OCI-LY7 (cell line): ENCODE measurements at regions not wholly inside any gene's neighbourhood (a gene's known extent, or its start where the extent isn't known, plus 50 kb on each side); places are given as distances from the start of the nearest gene placed in this dataset.

Experiments used
- BruUV-seq: library from RNA; stranded (reverse); fragments of 400-500 nt; replicated peaks from 2 replicates; lab custom pipeline; 2021; lab: Mats Ljungman, UMichigan
- CTCF ChIA-PET: fragments of 300-600 bp; sonication (Branson Sonifier 250); formaldehyde crosslinking; loops from one replicate; lab custom pipeline; 2022; ENCODE audit warnings: antibody characterized with exemption; ENCODE audit not compliant: unreplicated experiment; lab: Charles Lee
- POLR2A ChIA-PET: fragments of 300-600 bp; sonication (Branson Sonifier 250); formaldehyde crosslinking; loops from one replicate; lab custom pipeline; 2022; ENCODE audit warnings: antibody characterized with exemption; lab: Charles Lee
- DNase-seq: peaks from one replicate; pipeline ENCODE4 v3.0.0-alpha.2; 2015; ENCODE audit warnings: low spot score
- H2AFZ ChIP-seq: fragments of 200-600 bp; sonication (generic), shearing (Covaris generic); 2 replicates; pipeline ENCODE4 v1.6.1; 2014; ENCODE audit warnings: mild to moderate bottlenecking, antibody characterized with exemption, low read length, moderate library complexity
- H3K27ac ChIP-seq: fragments of 200-600 bp; sonication (generic); 2 replicates; pipeline ENCODE4 v1.5.1; 2014; ENCODE audit warnings: mixed run types, low read depth, mild to moderate bottlenecking, moderate library complexity, low read length, inconsistent platforms; ENCODE audit not compliant: poor library complexity, severe bottlenecking
- H3K36me3 ChIP-seq: fragments of 200-600 bp; sonication (generic); 2 replicates; pipeline ENCODE4 v1.6.1; 2014; ENCODE audit warnings: mild to moderate bottlenecking, antibody characterized with exemption, low read length, moderate library complexity, mixed read lengths; ENCODE audit not compliant: insufficient read depth
- H3K4me1 ChIP-seq: fragments of 200-600 bp; sonication (generic); 2 replicates; pipeline ENCODE4 v1.5.1; 2014; ENCODE audit warnings: mild to moderate bottlenecking, low read length; ENCODE audit not compliant: insufficient read depth, poor library complexity, severe bottlenecking
- H3K4me2 ChIP-seq: fragments of 200-600 bp; sonication (generic); 2 replicates; pipeline ENCODE4 v1.6.1; 2014; ENCODE audit warnings: mild to moderate bottlenecking, low read length
- H3K4me3 ChIP-seq: fragments of 200-600 bp; sonication (generic); 2 replicates; pipeline ENCODE4 v1.5.1; 2014; ENCODE audit warnings: mild to moderate bottlenecking, low read depth, low read length; ENCODE audit not compliant: poor library complexity, severe bottlenecking
- H3K79me2 ChIP-seq: fragments of 200-600 bp; sonication (generic); 2 replicates; pipeline ENCODE4 v1.6.1; 2016; ENCODE audit warnings: low read depth, mild to moderate bottlenecking, low read length, moderate library complexity, mixed read lengths; ENCODE audit not compliant: insufficient read depth
- H3K9me2 ChIP-seq: fragments of 200-600 bp; sonication (generic); 2 replicates; pipeline ENCODE4 v1.6.1; 2016; ENCODE audit warnings: mild to moderate bottlenecking, low read length, mixed read lengths; ENCODE audit not compliant: insufficient read depth
- H3K9me3 ChIP-seq: fragments of 200-600 bp; sonication (generic); 2 replicates; pipeline ENCODE4 v1.6.1; 2014; ENCODE audit warnings: mild to moderate bottlenecking, mixed run types, low read length, mixed read lengths
- H4K20me1 ChIP-seq: fragments of 200-600 bp; sonication (generic); 2 replicates; pipeline ENCODE4 v1.6.1; 2014; ENCODE audit warnings: mild to moderate bottlenecking, antibody characterized with exemption, low read length, moderate library complexity, mixed read lengths; ENCODE audit not compliant: insufficient read depth
- CTCF ChIP-seq: fragments of 200-600 bp; sonication (generic); conservative IDR thresholded peaks from 2 replicates; pipeline ENCODE4 v1.5.1; 2014; ENCODE audit warnings: mild to moderate bottlenecking, antibody characterized with exemption, low read length, moderate library complexity, mixed read lengths
- EZH2phosphoT487 ChIP-seq: fragments of 200-600 bp; sonication (generic); IDR thresholded peaks from 2 replicates; pipeline ENCODE4 v1.6.1; 2018; ENCODE audit warnings: low read depth, borderline replicate concordance, mild to moderate bottlenecking, mixed run types, antibody characterized with exemption, low read length, moderate library complexity, mixed read lengths
- intact Hi-C: fragments of 100-400 bp; cut with micrococcal nuclease; formaldehyde crosslinking; loops from one replicate; pipeline ENCODE4 v1.10.0; 2022; ENCODE audit not compliant: unreplicated experiment

- H3K9me3 ChIP-seq: no peaks in the 10 kb centered on the region
- ChIA-PET POLR2A (no interaction called here), CTCF (no interaction called here)
- no peaks in the 10 kb centered on the region for H3K4me1 ChIP-seq
- H3K27ac ChIP-seq: no peak overlapping the region
- no peak overlapping the region for H3K4me2 ChIP-seq
- no peak for DNase-seq
- intact Hi-C loops: no loop called here
- H3K9me2 ChIP-seq: no peaks in the 10 kb centered on the region
- TF ChIP-seq EZH2phosphoT487 (no peak), CTCF (no peak)
- no peaks in the 10 kb centered on the region for H4K20me1 ChIP-seq
- no TSS peak for BruUV-seq
- H3K36me3 ChIP-seq: no peaks in the 10 kb centered on the region
- no peak overlapping the region for H3K4me3 ChIP-seq
- H3K79me2 ChIP-seq: no peaks in the 10 kb centered on the region
- H2AFZ ChIP-seq: no peak overlapping the region
Measured at GRCh38 chr12:81022531-81022930, 55.3 kb upstream of the ACSS3 start.

- Histone ChIP-seq H3K4me3 (no peak overlapping the region), H3K9me3 (no peaks in the 10 kb centered on the region), H2AFZ (no peak overlapping the region), H3K4me1 (no peaks in the 10 kb centered on the region), H3K79me2 (no peaks in the 10 kb centered on the region), H4K20me1 (no peaks in the 10 kb centered on the region), H3K9me2 (no peaks in the 10 kb centered on the region), H3K4me2 (no peak overlapping the region), H3K27ac (no peak overlapping the region), H3K36me3 (no peaks in the 10 kb centered on the region)
- CTCF ChIA-PET: no interaction called here
- DNase-seq: no peak
- POLR2A ChIA-PET: no interaction called here
- intact Hi-C loops: no loop called here
- TF ChIP-seq EZH2phosphoT487: no peak
- no peak for TF ChIP-seq CTCF
- BruUV-seq: no TSS peak
Measured at GRCh38 chr12:81021834-81022233, 56.0 kb upstream of the ACSS3 start.

GRCh38 chr12:81021131-81021748 lies 56.6 kb upstream of the ACSS3 start:
- ChIA-PET CTCF (no interaction called here), POLR2A (no interaction called here)
- Histone ChIP-seq H3K9me2 (no peaks in the 10 kb centered on the region), H3K27ac (no peak overlapping the region), H3K4me1 (no peaks in the 10 kb centered on the region), H3K4me3 (no peak overlapping the region), H4K20me1 (no peaks in the 10 kb centered on the region), H2AFZ (no peak overlapping the region), H3K79me2 (no peaks in the 10 kb centered on the region), H3K9me3 (no peaks in the 10 kb centered on the region), H3K36me3 (no peaks in the 10 kb centered on the region), H3K4me2 (no peak overlapping the region)
- intact Hi-C loops: no loop called here
- TF ChIP-seq CTCF (no peak), EZH2phosphoT487 (no peak)
- no TSS peak for BruUV-seq
- DNase-seq: no peak
